Testis (tissue), 2 donors: ENCODE measurements at regions not wholly inside any gene's neighbourhood (a gene's known extent, or its start where the extent isn't known, plus 50 kb on each side); places are given as distances from the start of the nearest gene placed in this dataset.

Source experiments
- CTCF ChIP-seq, 3 experiments: fragments of 450-650 bp in 2 of 3; fragments of 200-600 bp in 1 of 3; sonication (generic) in 1 of 3; IDR thresholded peaks; one replicate each; pipeline ENCODE4 v1.5.1; 2016 to 2019; ENCODE audit warnings: antibody characterized with exemption in 3 of 3, mild to moderate bottlenecking in 2 of 3, moderate library complexity in 1 of 3
- POLR2A ChIP-seq: fragments of 450-650 bp; IDR thresholded peaks from one replicate; pipeline ENCODE4 v1.6.1; 2017; ENCODE audit warnings: antibody characterized with exemption, mild to moderate bottlenecking, moderate library complexity

- TF ChIP-seq CTCF (IDR thresholded peaks at IDR 0.05) (no peak), POLR2A (no peak)
Observed at GRCh38 chr1:191155178-191155577, 677.5 kb upstream of the BRINP3 start.
